Erythroblast (primary cell): ENCODE measurements at regions not wholly inside any gene's neighbourhood (a gene's known extent, or its start where the extent isn't known, plus 50 kb on each side); places are given as distances from the start of the nearest gene placed in this dataset.

Source experiments
- GATA1 ChIP-seq: IDR thresholded peaks from 2 replicates; pipeline ENCODE4 v1.6.1; 2011; ENCODE audit warnings: low read depth, mild to moderate bottlenecking, control low read depth, low read length, moderate library complexity
- POLR2A ChIP-seq: IDR thresholded peaks from 2 replicates; pipeline ENCODE4 v1.6.1; 2011; ENCODE audit warnings: mild to moderate bottlenecking, low read length

DNA sequence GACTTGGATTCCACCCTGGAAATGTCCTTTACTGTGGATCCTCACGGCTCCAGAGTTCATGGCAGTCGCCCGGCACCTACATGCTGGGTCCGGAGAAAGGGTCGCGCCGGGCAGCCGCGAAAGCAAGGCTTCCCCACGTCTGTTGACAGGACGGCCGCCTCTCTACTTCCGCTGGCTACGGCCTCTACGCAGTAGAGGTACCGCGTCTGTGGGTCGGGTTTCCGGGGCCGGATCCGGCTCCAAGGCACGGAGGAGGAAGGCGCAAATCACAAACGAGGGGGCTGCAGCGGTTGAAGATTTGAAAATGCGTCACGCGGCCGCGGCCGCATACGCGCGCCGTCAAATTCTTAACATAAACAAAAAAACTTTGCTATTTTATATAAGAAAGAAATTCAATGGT is 649.6 kb downstream of the REEP3 start:
- no peak for TF ChIP-seq POLR2A
- TF ChIP-seq GATA1, result no peak
